HCT116 (cell line): ENCODE measurements at regions not wholly inside any gene's neighbourhood (a gene's known extent, or its start where the extent isn't known, plus 50 kb on each side); places are given as distances from the start of the nearest gene placed in this dataset.

Experiments
- EZH2 ChIP-seq: fragments of 200-600 bp; sonication (generic); IDR thresholded peaks from 2 replicates; pipeline ENCODE4 v1.6.1; 2017; ENCODE audit warnings: antibody characterized with exemption, mixed run types
- EZH2phosphoT487 ChIP-seq: fragments of 200-600 bp; IDR thresholded peaks from 2 replicates; pipeline ENCODE4 v1.6.1; 2018; ENCODE audit warnings: antibody characterized with exemption, borderline replicate concordance
- JUND ChIP-seq: IDR thresholded peaks from 2 replicates; pipeline ENCODE4 v1.6.1; 2012
- RAD21 ChIP-seq: IDR thresholded peaks from 2 replicates; pipeline ENCODE4 v1.6.1; 2012; ENCODE audit warnings: low read depth, mild to moderate bottlenecking
- SP1 ChIP-seq: IDR thresholded peaks from 2 replicates; pipeline ENCODE4 v1.6.1; 2012; ENCODE audit warnings: low read depth
- YY1 ChIP-seq: IDR thresholded peaks from 2 replicates; pipeline ENCODE4 v1.6.1; 2011; ENCODE audit warnings: low read length, low read depth, moderate library complexity, mild to moderate bottlenecking; ENCODE audit not compliant: insufficient replicate concordance; ENCODE audit errors: extremely low read depth
- TF ChIP-seq, protein P1 (sequence below), 3 experiments: fragments of 200-600 bp in 1 of 3; sonication (generic) in 1 of 3; IDR thresholded peaks in 2 of 3; conservative IDR thresholded peaks in 1 of 3; 2 replicates each; pipeline ENCODE4 v1.5.1; 2012 to 2017; ENCODE audit warnings: low read depth in 2 of 3, low read length in 2 of 3, antibody characterized with exemption in 1 of 3, borderline replicate concordance in 1 of 3, control low read depth in 1 of 3, mild to moderate bottlenecking in 1 of 3, mixed read lengths in 1 of 3, mixed run types in 1 of 3, moderate library complexity in 1 of 3; ENCODE audit not compliant: insufficient read depth in 1 of 3
- TF ChIP-seq, protein P2 (sequence below): IDR thresholded peaks from 2 replicates; pipeline ENCODE4 v1.6.1; 2011; ENCODE audit warnings: mild to moderate bottlenecking, low read length, moderate library complexity; ENCODE audit not compliant: insufficient replicate concordance; ENCODE audit errors: extremely low read depth
- TF ChIP-seq, protein P3 (sequence below): IDR thresholded peaks from 2 replicates; pipeline ENCODE4 v1.6.1; 2012
- TF ChIP-seq, protein P4 (sequence below): IDR thresholded peaks from 2 replicates; pipeline ENCODE4 v1.6.1; 2012; ENCODE audit warnings: low read depth

DNA sequence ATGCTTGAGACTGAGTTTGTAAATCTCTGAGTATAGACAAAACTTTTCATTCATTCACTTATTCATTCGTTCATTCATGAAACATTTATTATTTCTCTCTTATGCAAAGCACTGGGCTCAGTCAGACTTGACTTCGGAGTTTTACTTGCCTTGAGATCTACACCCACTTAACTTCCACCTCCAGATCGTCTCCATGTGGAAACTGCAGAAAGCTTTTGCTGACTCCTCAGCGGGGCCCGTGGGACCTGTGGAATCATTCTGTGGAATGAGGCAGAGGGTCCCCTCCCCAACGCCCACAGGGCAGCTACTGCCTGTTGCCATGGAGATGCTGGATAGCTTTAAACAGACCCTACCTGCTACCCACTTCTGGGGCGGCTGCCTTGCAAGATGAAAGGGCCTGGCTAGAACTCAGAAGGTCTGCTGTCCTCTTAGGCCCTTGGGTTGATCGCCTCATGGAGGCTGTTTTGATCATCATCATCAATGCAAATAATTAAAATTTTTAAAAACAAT, 66.4 kb upstream of the KCNG1 start:
- TF ChIP-seq, protein P1, sequence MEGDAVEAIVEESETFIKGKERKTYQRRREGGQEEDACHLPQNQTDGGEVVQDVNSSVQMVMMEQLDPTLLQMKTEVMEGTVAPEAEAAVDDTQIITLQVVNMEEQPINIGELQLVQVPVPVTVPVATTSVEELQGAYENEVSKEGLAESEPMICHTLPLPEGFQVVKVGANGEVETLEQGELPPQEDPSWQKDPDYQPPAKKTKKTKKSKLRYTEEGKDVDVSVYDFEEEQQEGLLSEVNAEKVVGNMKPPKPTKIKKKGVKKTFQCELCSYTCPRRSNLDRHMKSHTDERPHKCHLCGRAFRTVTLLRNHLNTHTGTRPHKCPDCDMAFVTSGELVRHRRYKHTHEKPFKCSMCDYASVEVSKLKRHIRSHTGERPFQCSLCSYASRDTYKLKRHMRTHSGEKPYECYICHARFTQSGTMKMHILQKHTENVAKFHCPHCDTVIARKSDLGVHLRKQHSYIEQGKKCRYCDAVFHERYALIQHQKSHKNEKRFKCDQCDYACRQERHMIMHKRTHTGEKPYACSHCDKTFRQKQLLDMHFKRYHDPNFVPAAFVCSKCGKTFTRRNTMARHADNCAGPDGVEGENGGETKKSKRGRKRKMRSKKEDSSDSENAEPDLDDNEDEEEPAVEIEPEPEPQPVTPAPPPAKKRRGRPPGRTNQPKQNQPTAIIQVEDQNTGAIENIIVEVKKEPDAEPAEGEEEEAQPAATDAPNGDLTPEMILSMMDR (IDR thresholded peaks at IDR 0.05 in 2 of 3, conservative IDR thresholded peaks at IDR 0.05 in 1 of 3; ENCODE audit: borderline replicate concordance in 1 of 3, insufficient read depth in 1 of 3, low read depth in 2 of 3, low read length in 2 of 3): no peak
- no peak for TF ChIP-seq YY1
- TF ChIP-seq RAD21: no peak
- no peak for TF ChIP-seq EZH2phosphoT487
- TF ChIP-seq, protein P2, sequence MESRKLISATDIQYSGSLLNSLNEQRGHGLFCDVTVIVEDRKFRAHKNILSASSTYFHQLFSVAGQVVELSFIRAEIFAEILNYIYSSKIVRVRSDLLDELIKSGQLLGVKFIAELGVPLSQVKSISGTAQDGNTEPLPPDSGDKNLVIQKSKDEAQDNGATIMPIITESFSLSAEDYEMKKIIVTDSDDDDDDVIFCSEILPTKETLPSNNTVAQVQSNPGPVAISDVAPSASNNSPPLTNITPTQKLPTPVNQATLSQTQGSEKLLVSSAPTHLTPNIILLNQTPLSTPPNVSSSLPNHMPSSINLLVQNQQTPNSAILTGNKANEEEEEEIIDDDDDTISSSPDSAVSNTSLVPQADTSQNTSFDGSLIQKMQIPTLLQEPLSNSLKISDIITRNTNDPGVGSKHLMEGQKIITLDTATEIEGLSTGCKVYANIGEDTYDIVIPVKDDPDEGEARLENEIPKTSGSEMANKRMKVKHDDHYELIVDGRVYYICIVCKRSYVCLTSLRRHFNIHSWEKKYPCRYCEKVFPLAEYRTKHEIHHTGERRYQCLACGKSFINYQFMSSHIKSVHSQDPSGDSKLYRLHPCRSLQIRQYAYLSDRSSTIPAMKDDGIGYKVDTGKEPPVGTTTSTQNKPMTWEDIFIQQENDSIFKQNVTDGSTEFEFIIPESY: no peak
- TF ChIP-seq EZH2: no peak
- TF ChIP-seq, protein P3, sequence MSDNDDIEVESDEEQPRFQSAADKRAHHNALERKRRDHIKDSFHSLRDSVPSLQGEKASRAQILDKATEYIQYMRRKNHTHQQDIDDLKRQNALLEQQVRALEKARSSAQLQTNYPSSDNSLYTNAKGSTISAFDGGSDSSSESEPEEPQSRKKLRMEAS: no peak
- TF ChIP-seq, protein P4, sequence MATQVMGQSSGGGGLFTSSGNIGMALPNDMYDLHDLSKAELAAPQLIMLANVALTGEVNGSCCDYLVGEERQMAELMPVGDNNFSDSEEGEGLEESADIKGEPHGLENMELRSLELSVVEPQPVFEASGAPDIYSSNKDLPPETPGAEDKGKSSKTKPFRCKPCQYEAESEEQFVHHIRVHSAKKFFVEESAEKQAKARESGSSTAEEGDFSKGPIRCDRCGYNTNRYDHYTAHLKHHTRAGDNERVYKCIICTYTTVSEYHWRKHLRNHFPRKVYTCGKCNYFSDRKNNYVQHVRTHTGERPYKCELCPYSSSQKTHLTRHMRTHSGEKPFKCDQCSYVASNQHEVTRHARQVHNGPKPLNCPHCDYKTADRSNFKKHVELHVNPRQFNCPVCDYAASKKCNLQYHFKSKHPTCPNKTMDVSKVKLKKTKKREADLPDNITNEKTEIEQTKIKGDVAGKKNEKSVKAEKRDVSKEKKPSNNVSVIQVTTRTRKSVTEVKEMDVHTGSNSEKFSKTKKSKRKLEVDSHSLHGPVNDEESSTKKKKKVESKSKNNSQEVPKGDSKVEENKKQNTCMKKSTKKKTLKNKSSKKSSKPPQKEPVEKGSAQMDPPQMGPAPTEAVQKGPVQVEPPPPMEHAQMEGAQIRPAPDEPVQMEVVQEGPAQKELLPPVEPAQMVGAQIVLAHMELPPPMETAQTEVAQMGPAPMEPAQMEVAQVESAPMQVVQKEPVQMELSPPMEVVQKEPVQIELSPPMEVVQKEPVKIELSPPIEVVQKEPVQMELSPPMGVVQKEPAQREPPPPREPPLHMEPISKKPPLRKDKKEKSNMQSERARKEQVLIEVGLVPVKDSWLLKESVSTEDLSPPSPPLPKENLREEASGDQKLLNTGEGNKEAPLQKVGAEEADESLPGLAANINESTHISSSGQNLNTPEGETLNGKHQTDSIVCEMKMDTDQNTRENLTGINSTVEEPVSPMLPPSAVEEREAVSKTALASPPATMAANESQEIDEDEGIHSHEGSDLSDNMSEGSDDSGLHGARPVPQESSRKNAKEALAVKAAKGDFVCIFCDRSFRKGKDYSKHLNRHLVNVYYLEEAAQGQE: no peak
- no peak for TF ChIP-seq SP1
- TF ChIP-seq JUND: no peak
